ENCODE measurements at regions not wholly inside any gene's neighbourhood (a gene's known extent, or its start where the extent isn't known, plus 50 kb on each side); places are given as distances from the start of the nearest gene placed in this dataset.

GRCh38 chr4:155616117-155616516 lies 50.5 kb upstream of the GUCY1A1 start:
- DNase-seq (ENCODE audit: low spot score), result no peak

- DNase-seq (ENCODE audit: low spot score), result no peak
Observed at GRCh38 chr4:155615081-155615887, 51.4 kb upstream of the GUCY1A1 start.

- no peak for DNase-seq (ENCODE audit: low spot score)
Observed at GRCh38 chr4:155614111-155614762, 52.4 kb upstream of the GUCY1A1 start.

- no peak for DNase-seq (ENCODE audit: low spot score)
Observed at GRCh38 chr4:155612074-155612473, 54.6 kb upstream of the GUCY1A1 start.

GRCh38 chr4:155611501-155611900 lies 55.1 kb upstream of the GUCY1A1 start:
- DNase-seq (ENCODE audit: low spot score), result no peak

GRCh38 chr4:155610143-155610542 lies 56.5 kb upstream of the GUCY1A1 start:
- DNase-seq (ENCODE audit: low spot score), result no peak

GRCh38 chr4:155609455-155610059 lies 57.1 kb upstream of the GUCY1A1 start:
- no peak for DNase-seq (ENCODE audit: low spot score)

- DNase-seq (ENCODE audit: low spot score), result no peak
Observed at GRCh38 chr4:155608225-155608885, 58.3 kb upstream of the GUCY1A1 start.

GRCh38 chr4:155607481-155607880 lies 59.2 kb upstream of the GUCY1A1 start:
- no peak for DNase-seq (ENCODE audit: low spot score)

- DNase-seq (ENCODE audit: low spot score), result no peak
Observed at GRCh38 chr4:155604718-155605626, 61.7 kb upstream of the GUCY1A1 start.

GRCh38 chr4:155603360-155603891 lies 63.2 kb upstream of the GUCY1A1 start:
- DNase-seq (ENCODE audit: low spot score), result no peak

GRCh38 chr4:155602351-155603140 lies 64.1 kb upstream of the GUCY1A1 start:
- DNase-seq (ENCODE audit: low spot score), result no peak

GRCh38 chr4:155600244-155600643 lies 66.4 kb upstream of the GUCY1A1 start:
- DNase-seq (ENCODE audit: low spot score), result no peak

GRCh38 chr4:155599596-155599995 lies 67.1 kb upstream of the GUCY1A1 start:
- DNase-seq (ENCODE audit: low spot score), result no peak

GRCh38 chr4:155599085-155599484 lies 67.6 kb upstream of the GUCY1A1 start:
- no peak for DNase-seq (ENCODE audit: low spot score)

- DNase-seq (ENCODE audit: low spot score), result no peak
Observed at GRCh38 chr4:155597933-155598451, 68.7 kb upstream of the GUCY1A1 start.

GRCh38 chr4:155597281-155597680 lies 69.4 kb upstream of the GUCY1A1 start:
- no peak for DNase-seq (ENCODE audit: low spot score)

GRCh38 chr4:155593793-155594192 lies 72.9 kb upstream of the GUCY1A1 start:
- no peak for DNase-seq (ENCODE audit: low spot score)

GRCh38 chr4:155592938-155593297 lies 73.7 kb upstream of the GUCY1A1 start:
- no peak for DNase-seq (ENCODE audit: low spot score)

- DNase-seq (ENCODE audit: low spot score), result no peak
Observed at GRCh38 chr4:155592179-155592937, 74.3 kb upstream of the GUCY1A1 start.
